RPMI8226 (cell line): ENCODE measurements at regions not wholly inside any gene's neighbourhood (a gene's known extent, or its start where the extent isn't known, plus 50 kb on each side); places are given as distances from the start of the nearest gene placed in this dataset.

Experiments used
- DNase-seq: peaks from one replicate; pipeline ENCODE4 v3.0.0-alpha.2; 2015

DNA sequence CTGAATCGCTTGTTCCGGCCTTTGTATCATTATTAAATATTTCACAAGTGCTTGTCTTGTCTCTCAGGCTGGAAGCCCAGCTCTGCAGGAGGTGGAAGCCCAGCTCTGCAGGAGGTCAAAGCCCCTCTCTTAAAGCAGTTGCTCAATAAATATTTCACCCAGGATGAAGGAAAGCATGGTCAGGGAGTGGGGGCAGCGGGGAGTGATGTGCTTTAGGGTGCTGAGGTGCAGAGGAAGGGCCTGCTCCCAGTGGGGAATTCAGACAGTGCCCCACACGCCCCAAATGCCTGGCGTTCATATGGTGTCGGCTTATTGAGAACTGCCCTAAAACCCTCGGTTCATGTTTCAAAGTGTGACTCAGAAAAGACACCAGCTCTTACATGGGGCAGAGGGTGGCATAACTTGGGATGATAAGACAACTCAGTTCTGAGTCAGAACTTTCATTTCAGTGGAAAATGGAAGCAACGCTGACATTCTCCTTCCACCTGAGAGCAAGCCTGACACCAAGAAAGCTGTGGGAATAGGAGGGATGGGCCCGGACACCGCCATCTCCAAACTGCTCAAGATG, 114.3 kb upstream of the DAP start:
- no peak for DNase-seq

DNA sequence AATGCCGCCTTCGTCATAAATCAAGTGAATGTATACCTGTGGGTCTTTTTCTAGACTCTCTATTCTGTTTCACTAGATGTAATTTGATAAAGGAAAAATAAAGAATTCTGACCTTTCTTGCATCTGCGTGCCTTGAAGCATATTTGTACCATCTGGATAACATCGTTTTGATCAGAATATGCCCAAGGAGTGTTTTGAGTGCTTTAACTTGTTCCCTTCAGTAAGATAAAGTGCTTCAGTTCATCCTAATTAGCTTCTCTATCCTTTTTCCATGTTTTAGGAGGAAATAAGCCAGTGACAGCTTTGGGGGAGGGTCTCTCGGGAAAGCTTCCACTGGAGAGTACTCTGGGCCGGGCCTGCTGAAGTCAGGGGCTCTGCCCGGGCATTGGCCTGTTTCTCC, 113.5 kb upstream of the DAP start:
- no peak for DNase-seq

DNA sequence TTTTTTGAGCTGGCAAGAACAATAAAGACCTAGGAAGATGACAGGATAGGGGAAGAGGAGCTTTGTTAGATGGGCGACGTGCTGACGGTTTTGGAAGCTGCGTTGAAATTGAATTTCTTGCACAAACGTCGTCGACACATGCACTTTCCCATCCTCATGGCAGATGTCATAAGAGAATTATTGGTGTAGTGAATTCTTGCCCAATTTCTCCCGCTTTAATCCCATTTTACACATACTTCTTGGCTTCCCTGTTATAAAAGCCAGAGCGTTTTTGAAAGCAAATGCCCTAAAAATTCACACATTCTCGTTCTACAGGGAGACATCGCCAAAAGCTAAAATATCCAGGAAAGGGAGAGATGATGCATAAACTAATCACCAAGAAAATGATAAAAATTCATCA, 109.8 kb upstream of the DAP start:
- DNase-seq, result no peak

- DNase-seq, result no peak
Measured at GRCh38 chr5:10868956-10869355, 107.9 kb upstream of the DAP start.

DNA sequence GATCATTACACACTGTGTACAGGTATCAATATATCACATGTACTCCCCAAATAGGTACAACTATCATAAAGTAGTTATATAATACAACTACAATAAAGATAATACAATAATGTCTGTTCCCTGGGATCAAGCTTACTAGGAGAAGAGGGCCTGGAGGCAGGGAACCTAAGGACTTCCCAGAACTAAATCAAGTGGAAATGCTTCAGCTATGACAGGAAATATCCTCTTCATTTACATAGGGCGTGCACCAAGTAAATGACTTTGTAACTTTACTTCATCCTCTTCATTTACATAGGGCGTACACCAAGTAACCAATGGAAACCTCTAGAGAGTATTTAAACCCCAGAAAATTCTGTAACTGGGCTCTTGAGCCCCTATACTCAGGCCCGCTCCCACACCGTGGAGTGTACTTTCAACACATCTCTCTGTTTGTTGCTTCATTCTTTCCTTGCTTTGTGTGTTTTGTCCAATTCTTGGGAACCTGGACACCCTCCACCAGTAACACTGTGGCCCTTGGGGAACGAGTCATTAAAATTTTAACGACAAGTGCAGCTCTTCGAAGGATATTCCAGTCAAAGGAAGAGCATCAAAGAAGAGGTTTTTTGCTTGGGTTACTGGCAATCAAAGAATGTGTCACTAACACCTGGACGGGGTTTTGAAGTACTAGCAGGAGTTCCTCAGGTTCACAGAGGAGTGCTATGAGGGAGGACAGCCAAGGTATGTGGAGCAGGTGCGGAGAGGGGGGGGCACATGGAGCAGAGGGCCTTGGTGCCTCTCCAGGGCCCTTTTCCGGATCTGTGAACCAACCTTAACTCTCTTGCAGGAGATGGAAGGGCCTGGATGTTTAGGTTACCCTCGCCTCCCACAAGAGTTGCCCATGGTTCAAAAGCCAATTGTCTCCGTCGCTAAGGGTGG, 106.6 kb upstream of the DAP start:
- no peak for DNase-seq

DNA sequence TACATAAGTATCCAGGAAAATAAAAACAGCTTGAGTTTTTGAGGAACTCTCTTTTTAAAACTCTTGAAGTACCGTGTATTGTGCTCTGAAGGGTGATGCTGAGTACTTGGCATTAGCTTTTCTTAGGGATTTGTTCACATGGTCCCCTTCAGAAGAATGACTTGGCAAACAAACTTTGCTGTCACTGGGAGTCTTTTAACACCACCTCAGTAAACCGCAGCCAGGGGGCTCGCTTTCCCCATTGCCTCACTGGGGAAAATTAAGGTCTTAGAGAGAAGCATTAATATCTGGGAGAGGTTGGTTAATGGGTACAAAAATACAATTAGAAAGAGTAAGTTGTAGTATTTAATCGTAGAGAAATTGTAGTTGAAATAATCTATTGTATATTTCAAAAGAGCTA, 105.9 kb upstream of the DAP start:
- DNase-seq, result no peak

GRCh38 chr5:10863763-10864383, 102.8 kb upstream of the DAP start:
- DNase-seq, result peak; percentile 42

DNA sequence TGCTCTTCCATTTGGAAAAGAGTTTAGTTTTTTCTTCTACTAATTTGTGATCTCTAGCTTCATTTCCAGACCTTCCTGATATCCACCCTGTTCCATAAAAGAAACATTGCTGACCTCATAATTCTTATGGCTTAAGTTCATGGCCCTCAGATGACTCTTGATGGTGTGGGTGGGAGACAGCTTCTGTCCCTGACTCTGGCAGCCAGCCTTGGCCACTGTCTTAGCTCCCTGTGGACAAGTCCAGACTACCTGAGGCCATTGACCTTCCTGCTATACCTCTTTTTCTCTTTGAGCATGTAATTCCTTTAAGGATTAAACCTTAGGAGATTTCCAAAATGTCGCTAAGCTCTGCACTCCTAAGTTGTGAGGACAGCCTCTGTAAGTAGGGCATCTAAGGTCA, 101.1 kb upstream of the DAP start:
- DNase-seq, result no peak

- no peak for DNase-seq
Measured at GRCh38 chr5:10861423-10861790, 100.4 kb upstream of the DAP start.

- DNase-seq, result no peak
Measured at GRCh38 chr5:10860645-10861422, 99.8 kb upstream of the DAP start.

GRCh38 chr5:10860196-10860543, 99.1 kb upstream of the DAP start:
- no peak for DNase-seq

GRCh38 chr5:10859393-10860195, 98.6 kb upstream of the DAP start:
- DNase-seq, result no peak

GRCh38 chr5:10858945-10859344, 97.9 kb upstream of the DAP start:
- DNase-seq, result no peak

DNA sequence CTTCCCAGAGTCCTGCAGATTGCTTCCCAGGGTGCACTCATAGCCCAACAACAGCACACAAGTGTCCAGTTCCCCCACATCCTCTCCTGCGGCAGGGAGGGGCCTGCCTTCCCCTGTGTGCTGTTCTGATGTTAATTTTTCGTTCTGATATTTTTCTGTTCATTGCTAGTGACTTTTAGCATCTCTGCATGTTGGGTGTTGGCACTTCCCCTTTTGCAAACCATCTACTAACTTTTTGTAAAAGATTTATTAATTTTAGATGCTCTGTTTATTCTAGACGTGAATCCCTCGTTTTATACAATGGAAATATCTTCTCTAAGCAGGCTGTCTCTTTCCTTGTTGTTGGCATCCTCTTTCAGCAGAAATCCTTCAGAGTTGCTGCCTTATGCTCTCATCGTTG, 97.3 kb upstream of the DAP start:
- no peak for DNase-seq

DNA sequence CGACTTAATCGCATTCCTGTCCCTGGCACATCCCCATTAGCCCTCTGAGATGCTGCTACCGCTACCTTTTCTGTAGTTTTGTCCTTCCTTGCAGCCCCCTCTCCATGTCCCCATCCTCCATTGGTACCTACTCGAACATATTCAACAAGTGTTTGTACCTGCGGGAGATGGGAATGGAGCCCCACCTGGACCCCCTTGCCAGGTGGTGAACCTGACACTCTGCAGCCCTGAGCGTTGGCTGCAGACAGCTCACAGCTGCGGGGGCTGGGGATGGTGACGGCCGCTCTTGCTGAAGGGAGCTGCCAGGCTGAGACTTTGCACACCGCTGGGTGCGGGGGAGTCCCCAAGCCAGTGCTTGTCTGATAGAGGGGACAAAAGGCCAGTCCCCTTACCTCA, 96.3 kb upstream of the DAP start:
- DNase-seq, result no peak

DNA sequence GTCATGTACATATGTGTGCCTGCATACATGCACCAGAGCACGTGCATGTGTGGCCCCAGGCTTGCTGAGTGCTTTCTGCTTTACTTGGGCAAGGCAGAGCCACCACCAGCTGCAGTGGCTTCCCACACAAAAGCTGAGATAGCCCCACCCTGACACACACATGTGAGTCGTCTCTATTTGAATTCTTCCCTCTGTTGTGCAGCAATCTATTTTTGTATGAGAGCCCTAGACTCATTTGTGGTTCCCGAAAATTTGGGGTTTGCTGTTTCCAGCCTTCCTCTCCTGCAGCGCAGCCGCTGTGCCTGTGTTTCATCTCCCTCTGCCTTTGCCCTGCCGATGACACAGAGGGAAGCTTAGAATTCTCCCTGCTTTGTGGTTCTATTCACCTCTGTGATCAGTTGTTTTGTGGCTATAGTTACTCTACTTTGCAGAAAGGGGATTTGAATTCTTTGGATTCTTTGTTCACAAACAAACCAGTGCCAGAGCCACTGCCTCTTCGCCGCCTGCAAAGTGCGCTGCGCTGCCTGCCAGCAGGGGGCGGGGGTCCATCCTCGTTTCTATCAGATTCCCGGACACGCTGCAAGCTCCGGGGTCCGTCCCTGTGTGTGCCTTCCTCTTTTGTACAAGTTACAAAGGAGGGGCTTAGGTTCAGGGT, 95.8 kb upstream of the DAP start:
- no peak for DNase-seq

DNA sequence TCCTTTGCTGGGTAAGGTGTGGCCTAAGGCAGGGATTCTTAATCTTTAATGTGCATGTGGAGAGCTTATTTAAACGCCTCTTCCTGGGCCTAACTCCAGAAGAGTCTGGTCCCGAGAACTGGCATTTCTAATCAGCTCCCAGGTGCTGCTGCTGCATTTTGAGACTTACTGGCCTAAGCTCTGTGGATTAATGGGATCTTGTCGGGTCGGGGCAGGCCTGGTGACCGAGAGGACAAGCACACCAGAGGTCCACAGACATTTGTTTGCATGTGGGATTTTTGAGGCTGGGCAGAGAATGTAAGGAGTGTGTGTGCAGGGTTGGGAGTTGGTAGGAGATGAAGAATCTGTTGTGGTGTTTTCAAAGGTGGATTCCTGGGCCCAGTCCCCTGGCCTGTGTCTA, 95.0 kb upstream of the DAP start:
- DNase-seq, result no peak

- DNase-seq, result no peak
Measured at GRCh38 chr5:10854506-10855277, 93.7 kb upstream of the DAP start.

- no peak for DNase-seq
Measured at GRCh38 chr5:10853154-10853553, 92.1 kb upstream of the DAP start.

DNA sequence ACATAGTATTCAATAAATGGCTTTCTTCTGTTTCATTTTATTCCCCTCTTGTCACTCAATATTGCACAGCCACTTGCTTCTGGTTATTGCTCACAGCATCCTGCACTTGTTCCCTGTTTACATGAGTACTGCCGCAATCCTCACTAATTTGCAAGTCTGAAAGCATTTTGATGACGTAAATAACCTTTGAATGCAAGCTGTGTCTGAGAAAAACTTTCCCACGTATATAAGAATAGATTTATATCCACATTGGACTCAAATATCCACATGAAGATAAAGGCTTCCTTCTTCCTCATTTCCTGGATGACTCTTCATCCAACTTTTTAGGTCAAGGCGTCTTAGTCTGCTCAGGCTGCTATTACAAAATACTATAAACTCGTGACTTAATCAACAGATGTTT, 88.2 kb upstream of the DAP start:
- DNase-seq, result no peak

- DNase-seq, result no peak
Measured at GRCh38 chr5:10844016-10844415, 83.0 kb upstream of the DAP start.
